Loucy (cell line): ENCODE measurements at regions not wholly inside any gene's neighbourhood (a gene's known extent, or its start where the extent isn't known, plus 50 kb on each side); places are given as distances from the start of the nearest gene placed in this dataset.

Experiments used
- H2AFZ ChIP-seq: fragments of 200-600 bp; sonication (generic); 2 replicates; pipeline ENCODE4 v1.6.0; 2016; ENCODE audit warnings: antibody characterized with exemption, mild to moderate bottlenecking, low read length, moderate library complexity
- H3F3A ChIP-seq: fragments of 200-600 bp; 2 replicates; pipeline ENCODE4 v1.6.0; 2016; ENCODE audit warnings: antibody characterized with exemption, low read depth, mild to moderate bottlenecking
- H3K27me3 ChIP-seq: fragments of 200-600 bp; sonication (generic); 2 replicates; pipeline ENCODE4 v1.6.1; 2014; ENCODE audit warnings: low read length, mild to moderate bottlenecking; ENCODE audit not compliant: insufficient read depth, poor library complexity, severe bottlenecking
- H3K36me3 ChIP-seq: fragments of 200-600 bp; sonication (generic); 2 replicates; pipeline ENCODE4 v1.6.1; 2016; ENCODE audit warnings: low read length; ENCODE audit not compliant: insufficient read depth
- H3K4me1 ChIP-seq: fragments of 200-600 bp; sonication (generic); 2 replicates; pipeline ENCODE4 v1.5.1; 2014; ENCODE audit warnings: low read length, mild to moderate bottlenecking; ENCODE audit not compliant: insufficient read depth, poor library complexity, severe bottlenecking
- H3K4me2 ChIP-seq: fragments of 200-600 bp; sonication (generic); 2 replicates; pipeline ENCODE4 v1.6.0; 2014; ENCODE audit warnings: antibody characterized with exemption, low read length, low read depth, mild to moderate bottlenecking; ENCODE audit not compliant: poor library complexity, severe bottlenecking
- H3K4me3 ChIP-seq: fragments of 200-600 bp; sonication (generic); 2 replicates; pipeline ENCODE4 v1.5.1; 2014; ENCODE audit warnings: low read length, mild to moderate bottlenecking, mixed read lengths; ENCODE audit not compliant: poor library complexity, severe bottlenecking
- H3K79me2 ChIP-seq: fragments of 200-600 bp; sonication (generic); 2 replicates; pipeline ENCODE4 v1.6.1; 2014; ENCODE audit warnings: low read length; ENCODE audit not compliant: insufficient read depth
- H3K9ac ChIP-seq: fragments of 200-600 bp; sonication (generic); 2 replicates; pipeline ENCODE4 v1.6.0; 2014; ENCODE audit warnings: mild to moderate bottlenecking, low read depth, low read length, moderate library complexity; ENCODE audit not compliant: poor library complexity, severe bottlenecking
- H3K9me2 ChIP-seq: fragments of 200-600 bp; sonication (generic); replicated peaks from 2 replicates; pipeline ENCODE4 v1.6.1; 2016; ENCODE audit warnings: low read depth, low read length, mixed read lengths
- H3K9me3 ChIP-seq: fragments of 200-600 bp; sonication (generic); 2 replicates; pipeline ENCODE4 v1.6.1; 2014; ENCODE audit warnings: mild to moderate bottlenecking, antibody characterized with exemption, low read length, low read depth; ENCODE audit not compliant: insufficient read depth
- H4K20me1 ChIP-seq: fragments of 200-600 bp; sonication (generic); 2 replicates; pipeline ENCODE4 v1.6.0; 2014; ENCODE audit warnings: antibody characterized with exemption, low read length, mild to moderate bottlenecking; ENCODE audit not compliant: insufficient read depth, poor library complexity, severe bottlenecking
- CTCF ChIP-seq: fragments of 200-600 bp; sonication (generic); conservative IDR thresholded peaks from 2 replicates; pipeline ENCODE4 v1.5.1; 2014; ENCODE audit warnings: mild to moderate bottlenecking, antibody characterized with exemption, low read length
- EZH2phosphoT487 ChIP-seq: fragments of 200-600 bp; IDR thresholded peaks from 2 replicates; pipeline ENCODE4 v1.6.1; 2018; ENCODE audit warnings: antibody characterized with exemption, mild to moderate bottlenecking, moderate library complexity, borderline replicate concordance

- H3F3A ChIP-seq, result no peaks in the 10 kb centered on the region
- TF ChIP-seq EZH2phosphoT487, result no peak
- no peak for TF ChIP-seq CTCF
These were observed 265.8 kb downstream of the BUD13 start for GRCh38 chr11:116507016-116507415.

GRCh38 chr11:116506263-116506825, 266.4 kb downstream of the BUD13 start:
- Histone ChIP-seq H3F3A (no peaks in the 10 kb centered on the region), H3K9me2 (no peaks in the 10 kb centered on the region), H3K4me2 (no peak overlapping the region), H3K79me2 (no peaks in the 10 kb centered on the region), H3K4me1 (no peaks in the 10 kb centered on the region), H3K4me3 (no peak overlapping the region), H3K9ac (no peak overlapping the region), H4K20me1 (no peaks in the 10 kb centered on the region), H3K9me3 (no peaks in the 10 kb centered on the region), H3K36me3 (no peaks in the 10 kb centered on the region), H3K27me3 (no peaks in the 10 kb centered on the region), H2AFZ (no peak overlapping the region)
- TF ChIP-seq CTCF, result no peak
- TF ChIP-seq EZH2phosphoT487, result no peak

More at GRCh38 chr11:116507016-116507415, 265.8 kb downstream of the BUD13 start:
- Histone ChIP-seq H3K4me2 (no peak overlapping the region), H3K4me1 (no peaks in the 10 kb centered on the region), H3K9me2 (no peaks in the 10 kb centered on the region), H3K27me3 (no peaks in the 10 kb centered on the region), H4K20me1 (no peaks in the 10 kb centered on the region), H3K79me2 (no peaks in the 10 kb centered on the region), H2AFZ (no peak overlapping the region), H3K9ac (no peak overlapping the region), H3K4me3 (no peak overlapping the region), H3K36me3 (no peaks in the 10 kb centered on the region), H3K9me3 (no peaks in the 10 kb centered on the region)

GRCh38 chr11:116505298-116506262, 267.2 kb downstream of the BUD13 start:
- H3K9ac ChIP-seq, result no peak overlapping the region
- H4K20me1 ChIP-seq, result no peaks in the 10 kb centered on the region
- H3K79me2 ChIP-seq, result no peaks in the 10 kb centered on the region
- no peaks in the 10 kb centered on the region for H3K4me1 ChIP-seq
- no peaks in the 10 kb centered on the region for H3K27me3 ChIP-seq
- no peaks in the 10 kb centered on the region for H3K9me3 ChIP-seq
- no peak overlapping the region for H2AFZ ChIP-seq
- no peaks in the 10 kb centered on the region for H3K9me2 ChIP-seq
- H3K4me2 ChIP-seq, result no peak overlapping the region
- H3F3A ChIP-seq, result no peaks in the 10 kb centered on the region
- H3K36me3 ChIP-seq, result no peaks in the 10 kb centered on the region
- H3K4me3 ChIP-seq, result no peak overlapping the region
- TF ChIP-seq EZH2phosphoT487 (no peak), CTCF (no peak)
